Gastrocnemius medialis (tissue), 4 donors: ENCODE measurements at regions not wholly inside any gene's neighbourhood (a gene's known extent, or its start where the extent isn't known, plus 50 kb on each side); places are given as distances from the start of the nearest gene placed in this dataset.

ENCODE experiments used
- ATAC-seq, 2 donors: fragments of 150-250 bp; one replicate each; pipeline ENCODE4 v1.9.1; 2016
- DNase-seq, 2 donors: peaks; one replicate each; pipeline ENCODE4 v3.0.0-alpha.2; 2019
- H3K27ac ChIP-seq, 4 donors: fragments of 200-600 bp; sonication (generic); 1 replicate in 1 of 4; 2 replicates in 3 of 4; pipeline ENCODE4 v1.5.1; 2016 to 2018; ENCODE audit warnings: mild to moderate bottlenecking in 2 of 4, moderate library complexity in 1 of 4
- H3K27me3 ChIP-seq, 3 donors: fragments of 200-600 bp; sonication (generic) in 2 of 3; 1 replicate in 1 of 3; 2 replicates in 2 of 3; pipeline versions ENCODE4 v1.5.1 to v1.6.0; 2016 to 2019; ENCODE audit warnings: mild to moderate bottlenecking in 1 of 3, moderate library complexity in 1 of 3
- H3K36me3 ChIP-seq, 2 donors: fragments of 200-600 bp; sonication (generic) in 1 of 2; one replicate each; pipeline ENCODE4 v1.5.1; 2017 to 2018
- H3K4me1 ChIP-seq, 2 donors: fragments of 200-600 bp; sonication (generic) in 1 of 2; one replicate each; pipeline ENCODE4 v1.5.1; 2016 to 2017; ENCODE audit warnings: mild to moderate bottlenecking in 2 of 2
- H3K4me3 ChIP-seq, 4 donors: fragments of 200-600 bp; sonication (generic) in 3 of 4; 1 replicate in 1 of 4; 2 replicates in 3 of 4; pipeline ENCODE4 v1.5.1; 2016 to 2019; ENCODE audit warnings: mild to moderate bottlenecking in 2 of 4
- H3K9me3 ChIP-seq, 3 donors: fragments of 200-600 bp; sonication (generic) in 2 of 3; 1 replicate in 1 of 3; 2 replicates in 2 of 3; pipeline ENCODE4 v1.5.1; 2016 to 2019
- CTCF ChIP-seq, 5 experiments: fragments of 450-650 bp in 3 of 5; fragments of 200-600 bp in 2 of 5; sonication (generic) in 2 of 5; IDR thresholded peaks in 4 of 5; conservative IDR thresholded peaks in 1 of 5; 1 replicate in 4 of 5; 2 replicates in 1 of 5; pipeline ENCODE4 v1.5.1; 2016 to 2019; ENCODE audit warnings: antibody characterized with exemption in 5 of 5, mild to moderate bottlenecking in 3 of 5, moderate library complexity in 3 of 5
- POLR2A ChIP-seq, 2 donors: fragments of 450-650 bp; IDR thresholded peaks; one replicate each; pipeline ENCODE4 v1.6.1; 2017; ENCODE audit warnings: antibody characterized with exemption in 2 of 2, mild to moderate bottlenecking in 2 of 2, moderate library complexity in 2 of 2
- in situ Hi-C, 4 donors: fragments of 200-750 bp; cut with MboI; loops; one replicate each; pipeline versions ENCODE4 v1.15.0 to v1.8.0; 2017; ENCODE audit warnings: low sequenced_read_pairs in 4 of 4
- intact Hi-C: fragments of 100-400 bp; cut with DNase I; formaldehyde crosslinking; loops from one replicate; pipeline ENCODE4 v1.15.1; 2023; ENCODE audit warnings: low total_unique reads

- no peak for ATAC-seq
- no peak overlapping the region for H3K4me3 ChIP-seq
Observed at GRCh38 chr20:34190262-34190661, 51.0 kb upstream of the ASIP start.

GRCh38 chr20:34190679-34191090 is 50.5 kb upstream of the ASIP start:
- ATAC-seq (peak; percentile 85 to 95), DNase-seq (peak; percentile 36 to 53)
- intact Hi-C loops: loop anchor here (5.0 kb wide), 1 partner anchor 332 kb away; no protein-coding TSS in a partner anchor
- Histone ChIP-seq H3K4me3 (no peak overlapping the region), H3K36me3 (no peaks in the 10 kb centered on the region), H3K27ac (no peak overlapping the region), H3K9me3 (no peaks in the 10 kb centered on the region), H3K4me1 (no peaks in the 10 kb centered on the region), H3K27me3 (no peaks in the 10 kb centered on the region)
- TF ChIP-seq POLR2A (IDR thresholded peaks at IDR 0.05) (no peak), CTCF (IDR thresholded peaks at IDR 0.05 in 4 of 5, conservative IDR thresholded peaks at IDR 0.05 in 1 of 5) (peak; percentile 36 to 66 (median 60))
- in situ Hi-C loops: no loop called here

More at GRCh38 chr20:34190262-34190661, 51.0 kb upstream of the ASIP start:
- H3K27ac ChIP-seq: no peak overlapping the region
- H3K27me3 ChIP-seq: no peaks in the 10 kb centered on the region
- TF ChIP-seq CTCF (IDR thresholded peaks at IDR 0.05 in 4 of 5, conservative IDR thresholded peaks at IDR 0.05 in 1 of 5) (no peak), POLR2A (IDR thresholded peaks at IDR 0.05) (no peak)
- intact Hi-C loops (loop anchor here (5.0 kb wide), 1 partner anchor 332 kb away; no protein-coding TSS in a partner anchor), in situ Hi-C loops (no loop called here)
- H3K9me3 ChIP-seq: no peaks in the 10 kb centered on the region
- no peaks in the 10 kb centered on the region for H3K36me3 ChIP-seq
- H3K4me1 ChIP-seq: no peaks in the 10 kb centered on the region
- no peak for DNase-seq
